NCI-H1694 (cell line): ENCODE measurements at regions not wholly inside any gene's neighbourhood (a gene's known extent, or its start where the extent isn't known, plus 50 kb on each side); places are given as distances from the start of the nearest gene placed in this dataset.

Experiments
- DNase-seq: peaks from one replicate; lab custom pipeline; 2025; lab: John Stamatoyannopoulos, UW

DNA sequence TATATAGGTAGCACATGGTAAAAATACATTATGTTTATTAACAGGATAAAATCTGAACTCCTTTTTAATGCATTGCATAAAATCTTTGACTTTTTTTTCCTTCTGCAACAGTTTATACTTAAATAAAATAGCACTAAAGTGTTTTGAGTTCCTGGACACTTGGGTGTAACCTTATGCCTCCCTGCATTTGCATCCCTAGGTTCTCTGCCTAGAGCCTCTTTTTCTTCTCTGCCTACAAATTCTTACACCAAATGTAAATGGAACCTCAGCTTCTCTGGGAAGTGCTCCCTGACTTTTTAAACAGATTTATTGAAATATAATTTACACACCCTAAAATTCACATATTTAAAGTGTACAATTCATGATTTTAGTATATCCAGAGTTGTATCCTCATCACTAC is 1017.6 kb downstream of the CNTNAP5 start:
- DNase-seq, result no peak

DNA sequence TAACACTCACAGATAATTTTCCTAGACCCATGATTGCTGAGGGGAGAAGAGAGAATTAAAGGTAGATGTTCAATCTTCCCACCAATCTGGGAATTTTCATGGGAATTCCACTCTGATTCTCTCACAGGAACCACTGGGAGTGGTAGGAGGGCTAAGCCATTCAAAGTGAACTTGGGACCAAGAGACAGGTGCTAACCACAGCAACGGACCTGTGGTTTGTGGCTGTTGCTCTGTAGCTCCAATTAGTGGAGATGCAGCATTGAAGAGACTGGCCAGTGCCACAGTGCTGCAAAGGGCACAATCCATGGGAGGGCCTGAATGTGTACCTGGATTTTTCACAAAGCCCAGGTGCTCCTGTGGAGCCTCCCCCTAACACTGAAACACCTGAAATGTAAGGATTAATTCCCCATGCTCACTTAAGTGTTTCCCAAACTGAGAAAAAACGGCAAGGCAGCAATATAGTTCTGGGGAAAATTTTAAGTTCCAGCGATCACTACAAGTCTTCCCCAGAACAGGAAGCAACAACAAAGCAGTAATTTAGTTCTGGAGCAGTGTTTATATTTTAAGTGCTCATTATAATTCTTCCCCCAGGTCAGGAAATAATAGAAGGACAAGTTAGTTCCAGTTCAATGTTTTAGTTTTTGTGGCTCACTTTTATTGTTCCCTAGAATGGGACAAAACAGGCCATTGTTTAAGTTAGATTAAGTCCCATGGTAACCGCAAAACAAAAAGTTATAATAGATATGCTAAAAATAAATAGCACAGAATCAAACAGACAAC is 1045.8 kb downstream of the CNTNAP5 start:
- DNase-seq, result no peak

DNA sequence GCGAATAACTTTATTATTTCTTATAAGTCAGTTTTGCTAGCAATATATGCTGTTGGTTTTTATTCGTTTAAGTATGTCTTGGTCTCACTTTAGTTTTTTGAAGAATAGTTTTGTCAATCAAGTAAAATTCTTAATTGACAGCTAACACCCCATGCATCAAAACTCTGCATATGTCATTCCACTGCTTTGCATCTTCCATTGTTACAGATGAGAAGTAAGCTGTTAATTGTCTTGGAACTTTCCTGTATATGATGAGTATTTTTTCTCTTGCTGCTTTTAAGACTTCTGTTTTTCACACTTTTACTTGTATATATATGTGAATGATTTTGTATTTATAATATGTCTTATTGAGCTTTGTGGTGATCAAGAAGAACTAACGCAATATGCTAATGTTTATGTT is 1048.4 kb downstream of the CNTNAP5 start:
- no peak for DNase-seq

DNA sequence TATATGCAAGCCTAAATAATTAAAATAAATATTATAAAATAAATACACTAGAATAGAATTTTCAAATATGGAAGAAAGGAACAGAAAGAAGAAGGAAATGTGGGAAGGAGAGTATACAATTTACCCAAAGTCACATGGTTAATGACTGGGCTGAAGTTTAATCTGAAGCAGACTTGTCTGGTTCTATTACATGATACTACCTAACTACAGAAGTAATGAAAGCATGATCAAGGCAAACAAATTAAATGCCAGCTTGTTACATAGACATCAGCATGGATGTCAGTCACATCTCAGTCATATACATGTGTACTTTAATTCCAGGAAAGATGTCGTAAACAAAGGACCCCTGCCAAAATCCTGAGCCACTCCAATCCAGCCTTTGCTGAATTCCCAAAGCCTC is 1060.8 kb downstream of the CNTNAP5 start:
- DNase-seq, result no peak

DNA sequence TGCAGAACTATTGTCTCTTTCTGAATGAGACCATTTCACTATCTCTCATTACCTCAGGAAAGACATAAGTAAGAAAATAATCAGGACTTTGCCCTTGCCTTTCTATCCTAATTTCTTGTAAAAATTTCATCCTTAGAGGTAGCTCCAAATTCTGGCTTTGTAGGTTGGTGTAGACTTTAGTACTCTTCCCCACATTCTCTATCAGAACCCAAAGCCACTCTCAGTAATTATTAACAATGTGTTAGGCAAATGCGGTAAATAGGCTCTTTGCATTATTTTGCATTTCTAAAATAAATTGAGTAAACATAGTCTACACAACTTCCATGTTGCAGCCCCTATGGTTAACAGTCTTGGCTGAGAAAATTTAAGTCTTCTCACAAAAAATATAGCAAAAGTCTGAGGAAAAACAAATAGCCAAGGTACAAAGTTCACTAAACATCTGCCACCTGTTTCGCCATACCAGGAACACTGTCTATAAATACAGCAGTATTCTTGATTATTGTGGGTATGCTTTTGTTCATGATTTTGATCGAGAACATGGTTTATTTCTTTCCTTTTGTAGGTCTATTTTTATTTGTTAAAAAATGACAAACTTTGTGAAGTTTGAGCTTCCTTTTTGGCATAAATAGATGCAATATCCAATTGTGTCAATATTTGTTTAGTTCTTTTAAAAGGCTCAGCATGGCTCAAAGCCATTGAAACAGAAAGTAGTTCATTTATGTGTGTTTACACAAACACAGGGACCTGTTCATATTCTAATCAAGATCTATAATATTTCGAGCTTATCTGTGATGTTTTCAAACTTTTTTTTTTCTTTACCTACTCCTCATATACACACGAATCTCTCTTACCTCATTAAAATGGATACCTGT is 1061.5 kb downstream of the CNTNAP5 start:
- DNase-seq, result no peak

DNA sequence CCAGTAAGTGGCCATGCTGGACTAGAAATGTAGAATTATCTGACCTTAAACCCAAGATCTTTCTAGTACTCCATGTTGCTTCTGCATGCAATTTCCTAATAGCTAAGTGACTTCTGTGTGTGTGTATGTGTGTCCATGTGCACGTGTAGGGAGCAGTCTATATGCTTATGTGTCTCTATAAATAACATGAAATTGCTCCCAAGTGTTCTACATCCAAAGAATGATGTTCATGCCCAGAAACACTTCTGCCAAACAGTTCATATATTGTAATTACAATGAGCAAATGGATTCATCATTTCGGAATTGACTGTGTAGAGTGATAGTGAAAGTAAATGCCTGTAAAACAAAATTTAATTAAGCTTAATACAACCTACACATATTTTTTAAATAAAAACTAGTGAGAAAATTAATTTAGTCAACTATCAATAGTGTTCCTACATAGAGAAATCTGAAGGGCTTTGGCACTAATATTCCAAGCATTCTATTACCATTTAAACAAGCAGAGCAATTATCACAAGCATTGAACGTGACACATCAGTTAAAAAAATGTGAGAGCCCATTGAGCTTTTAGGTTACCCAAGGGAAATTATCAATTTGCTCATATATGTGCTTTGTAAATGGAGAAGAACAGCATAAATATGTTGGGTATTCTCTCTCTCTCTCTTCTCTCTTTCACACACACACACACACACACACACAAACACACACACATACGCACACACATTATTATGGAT is 1067.4 kb downstream of the CNTNAP5 start:
- DNase-seq, result no peak

DNA sequence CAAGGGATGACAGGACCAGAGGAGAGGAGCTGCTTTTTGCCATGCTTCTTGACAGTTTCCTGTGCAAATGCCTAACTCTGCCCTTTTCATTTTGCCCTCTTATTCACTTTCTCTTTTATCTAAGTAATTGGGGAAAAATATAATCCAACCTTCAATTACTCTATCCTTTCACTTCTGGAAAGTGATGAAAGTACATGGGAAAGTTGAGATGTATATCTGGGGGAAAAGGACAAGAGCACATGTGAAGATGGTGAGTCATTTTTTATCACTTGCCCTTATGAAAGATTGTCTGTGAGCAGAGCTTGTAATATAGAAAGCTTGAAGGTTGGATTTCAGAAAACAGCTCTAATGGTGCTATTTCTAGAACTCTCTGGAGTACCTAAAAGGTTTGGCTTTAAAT is 1070.7 kb downstream of the CNTNAP5 start:
- no peak for DNase-seq

DNA sequence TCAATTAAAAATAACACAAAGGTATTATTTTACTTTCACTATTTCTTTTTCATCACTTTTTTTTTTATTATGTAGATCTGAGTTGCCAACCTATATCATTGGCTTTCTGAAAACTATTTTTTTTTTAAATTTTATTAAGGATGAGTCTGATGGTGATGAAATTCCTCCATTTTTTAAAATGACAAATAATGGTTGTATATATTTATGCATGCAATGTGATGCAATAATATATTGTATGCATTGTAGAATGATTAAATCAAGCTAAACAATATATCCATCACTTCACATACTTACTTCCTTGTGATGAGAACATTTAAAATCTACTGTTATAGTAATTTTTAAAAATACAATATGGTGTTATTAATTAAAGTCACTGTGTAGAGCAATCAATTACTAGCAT is 1081.6 kb downstream of the CNTNAP5 start:
- no peak for DNase-seq

DNA sequence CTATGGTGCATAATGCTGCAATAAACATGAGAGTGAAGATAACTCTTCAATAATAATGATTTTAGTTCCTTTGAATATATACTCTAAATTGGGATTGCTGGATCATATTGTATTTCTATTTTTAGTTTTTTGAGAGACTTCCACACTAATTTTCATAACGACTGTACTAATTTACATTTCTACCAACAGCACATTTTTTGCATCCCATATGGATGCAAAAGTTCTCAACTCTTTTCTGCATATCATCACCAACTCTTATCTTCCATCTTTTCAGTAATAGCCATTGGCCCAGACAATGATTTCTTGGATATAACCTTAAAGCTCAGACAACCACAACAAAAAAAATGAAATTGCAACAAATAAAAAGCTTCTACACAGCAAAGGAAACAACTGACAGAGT is 1082.4 kb downstream of the CNTNAP5 start:
- no peak for DNase-seq

DNA sequence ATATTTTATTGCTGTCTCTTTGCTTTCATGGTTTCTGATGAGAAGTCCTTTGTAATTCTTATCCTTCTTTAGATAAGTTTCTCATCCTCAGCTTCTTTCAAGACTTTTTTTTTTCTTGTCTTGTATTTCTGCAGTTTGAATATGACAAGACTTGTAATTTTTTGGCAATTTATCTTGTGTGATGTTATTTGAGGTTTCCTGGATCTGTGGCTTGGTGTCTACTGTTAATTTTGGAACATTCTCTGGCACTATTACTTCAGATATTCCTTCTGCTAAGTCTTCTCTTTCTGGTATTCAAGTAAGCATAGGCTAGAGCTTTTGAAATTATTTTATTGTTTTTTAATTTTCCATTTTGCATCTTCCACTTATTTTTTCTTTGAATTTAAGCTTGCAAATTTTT is 1083.2 kb downstream of the CNTNAP5 start:
- DNase-seq, result no peak

DNA sequence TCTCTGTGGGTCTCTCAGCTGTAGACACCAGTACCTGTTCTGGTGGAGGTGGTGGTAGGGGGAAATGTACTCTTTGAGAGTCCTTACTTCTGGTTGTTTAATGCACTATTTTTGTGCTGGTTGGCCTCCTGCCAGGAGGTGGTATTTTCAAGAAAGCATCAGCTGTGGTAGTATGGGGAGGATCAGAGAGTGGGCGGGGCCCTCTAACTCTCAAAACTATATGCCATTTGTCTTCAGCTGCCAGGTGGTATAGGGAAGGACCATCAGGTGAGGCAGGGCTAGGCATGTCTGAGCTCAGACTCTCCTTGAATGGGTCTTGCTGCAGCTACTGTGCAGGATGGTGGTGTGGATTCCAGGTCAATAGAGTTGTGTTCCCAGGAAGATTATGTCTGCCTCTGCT is 1100.8 kb downstream of the CNTNAP5 start:
- no peak for DNase-seq

DNA sequence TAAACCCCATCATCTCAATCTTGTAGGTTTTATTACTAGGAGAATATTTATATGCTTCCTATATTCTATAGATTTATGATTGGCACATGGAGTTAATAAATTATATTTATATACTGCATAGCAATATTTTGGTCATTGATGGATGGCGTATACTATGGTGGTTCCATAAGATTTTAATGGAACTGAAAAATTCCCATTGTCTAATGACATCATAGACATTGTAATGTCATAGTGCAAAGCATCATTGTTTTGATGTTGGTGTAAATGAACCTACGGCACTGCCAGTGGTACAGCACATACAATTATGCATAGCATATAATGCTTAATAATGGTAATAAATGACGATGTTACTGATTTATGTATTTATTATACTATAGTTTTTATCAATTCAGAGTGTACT is 1135.9 kb downstream of the CNTNAP5 start:
- no peak for DNase-seq

DNA sequence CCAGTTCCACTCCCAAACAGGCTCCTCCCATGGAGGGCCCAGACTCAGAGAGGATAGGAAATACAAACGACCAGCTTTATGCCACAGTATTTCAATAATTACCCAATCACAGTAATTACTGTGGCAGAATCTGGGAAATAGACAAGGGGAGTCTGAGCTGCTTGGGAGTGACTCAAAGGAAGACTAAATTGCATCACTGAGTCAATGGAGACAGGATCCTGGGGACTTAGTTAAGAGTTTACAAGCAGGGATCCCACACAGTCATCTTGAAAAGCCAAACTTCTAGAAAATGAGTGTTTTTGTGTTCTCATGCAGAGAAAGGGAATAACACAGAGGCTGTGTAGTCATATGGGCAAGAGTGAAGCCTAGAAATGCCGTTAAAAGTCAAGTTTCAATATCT is 1142.1 kb downstream of the CNTNAP5 start:
- no peak for DNase-seq

DNA sequence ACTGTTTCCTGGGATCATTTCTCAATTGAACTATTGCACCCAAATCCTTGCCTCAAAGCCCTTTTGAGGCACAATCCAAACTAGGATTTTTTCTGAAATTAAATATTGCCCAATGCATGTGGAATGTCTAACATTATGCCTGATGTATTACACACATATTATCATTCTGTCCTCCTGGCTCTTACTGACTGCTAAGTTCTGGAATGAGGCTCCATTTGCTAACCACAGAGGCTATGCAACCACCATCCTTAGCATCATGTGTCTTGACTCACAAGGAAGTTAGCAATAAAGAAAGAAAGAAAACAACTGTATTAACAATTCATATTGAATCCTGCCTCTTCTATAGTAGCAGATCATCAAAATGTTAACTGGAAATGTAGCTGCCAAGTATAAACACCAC is 1142.7 kb downstream of the CNTNAP5 start:
- no peak for DNase-seq

DNA sequence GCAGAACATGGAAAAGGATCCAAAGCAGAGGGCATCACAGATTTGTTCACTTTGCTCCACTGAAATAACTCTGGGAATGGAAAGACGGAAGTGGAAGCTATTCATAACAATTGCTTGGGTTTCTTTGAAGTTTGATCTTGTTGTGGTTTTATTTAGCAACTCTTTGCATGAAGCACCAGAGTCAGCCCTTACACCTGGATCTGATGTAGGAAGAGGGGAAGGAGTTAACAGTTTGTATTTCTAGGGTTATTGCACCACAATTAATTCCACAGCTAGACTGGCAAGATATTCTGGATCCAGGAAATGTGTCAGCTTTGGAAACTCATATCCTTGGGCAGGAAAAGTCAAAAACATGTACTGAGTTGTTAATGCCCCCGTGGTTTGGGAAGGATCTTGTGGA is 1143.4 kb downstream of the CNTNAP5 start:
- DNase-seq, result no peak

DNA sequence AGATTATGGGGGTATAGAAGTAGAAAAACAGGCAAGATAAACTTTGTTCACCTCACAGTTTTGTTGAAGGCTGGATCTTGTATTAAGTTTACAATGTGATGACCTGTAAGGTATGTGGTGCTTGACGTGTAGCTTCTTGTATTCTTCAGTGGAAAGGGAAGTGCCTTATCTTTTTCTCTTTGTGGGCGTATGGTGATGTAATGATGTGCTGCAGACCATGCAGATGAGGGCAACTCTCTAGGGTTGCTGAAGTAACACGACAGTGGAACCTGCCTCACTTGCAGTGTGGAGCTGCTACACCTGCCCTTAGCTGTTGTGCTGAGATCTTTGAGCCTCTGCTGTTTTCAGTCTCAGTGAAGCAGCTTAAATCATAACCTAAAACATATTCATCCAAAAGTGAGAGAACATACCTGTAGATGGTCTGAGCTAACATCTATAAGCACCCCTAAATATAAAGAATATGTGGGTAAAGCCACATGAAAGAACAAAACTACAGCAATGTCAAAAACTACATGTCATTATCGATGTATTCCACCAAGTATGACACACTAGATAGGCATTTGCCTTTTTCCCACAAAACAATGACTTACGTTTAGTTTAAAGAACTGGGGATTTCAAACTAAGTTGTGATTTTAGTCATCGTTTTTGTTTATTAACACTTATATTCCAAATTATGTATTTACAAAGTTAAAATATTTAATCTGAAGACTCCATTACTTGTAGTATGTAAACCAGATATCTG is 1144.1 kb downstream of the CNTNAP5 start:
- DNase-seq, result no peak

DNA sequence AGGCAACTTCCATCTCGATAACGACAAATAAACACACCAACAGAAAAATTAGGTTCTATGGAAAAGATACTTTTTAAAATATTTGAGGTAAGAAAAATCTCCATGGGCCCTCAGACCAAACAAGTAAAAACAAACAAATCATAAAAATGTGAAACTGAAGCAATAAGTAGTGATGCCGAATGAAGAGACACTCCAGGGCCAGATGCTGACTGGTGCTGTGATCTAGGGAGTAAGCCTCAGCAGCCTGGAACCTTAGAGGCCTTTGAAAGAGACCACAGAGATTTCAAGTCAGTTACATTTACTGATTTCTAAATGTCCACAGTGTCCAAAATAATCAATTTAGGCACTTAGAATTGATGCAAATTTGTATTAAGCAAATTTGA is 1144.7 kb downstream of the CNTNAP5 start:
- DNase-seq, result no peak

DNA sequence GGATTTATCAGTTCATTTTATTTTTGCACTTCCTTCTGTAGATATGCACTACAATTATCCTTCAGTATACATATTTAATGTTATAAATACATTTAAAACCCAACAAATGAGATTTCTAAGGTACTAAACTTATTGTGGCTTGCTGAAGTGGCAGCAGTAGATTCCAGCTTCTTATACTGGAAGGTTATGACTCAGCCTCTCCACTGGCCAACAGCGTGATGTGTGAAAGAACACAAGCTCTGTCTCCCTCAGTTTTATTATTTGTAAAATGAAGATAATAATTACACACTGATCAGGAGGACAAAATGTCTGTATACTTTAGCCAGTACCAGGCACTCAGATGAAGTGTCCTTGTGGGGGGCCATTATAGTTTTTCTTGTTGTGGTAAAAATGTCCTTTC is 1147.1 kb downstream of the CNTNAP5 start:
- DNase-seq, result no peak

DNA sequence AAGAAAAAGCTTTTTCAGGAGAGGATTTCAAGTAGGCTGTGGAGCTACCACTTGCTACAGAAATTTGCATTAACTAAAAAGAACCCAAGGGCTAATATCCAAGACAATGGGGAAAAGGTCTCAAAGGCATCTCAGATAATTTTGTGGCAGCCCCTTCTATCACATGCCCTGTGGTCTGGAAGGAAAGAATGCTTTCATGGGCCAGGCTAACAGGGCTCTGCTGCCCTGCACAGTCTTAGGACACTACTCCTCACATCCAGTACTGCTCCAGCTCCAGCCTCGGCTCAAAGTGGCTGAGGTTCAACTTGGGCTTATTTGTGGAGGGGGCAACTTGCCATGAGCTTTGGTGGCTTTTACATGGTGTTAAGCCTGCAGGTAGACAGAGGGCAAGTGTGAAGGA is 1150.3 kb downstream of the CNTNAP5 start:
- no peak for DNase-seq

DNA sequence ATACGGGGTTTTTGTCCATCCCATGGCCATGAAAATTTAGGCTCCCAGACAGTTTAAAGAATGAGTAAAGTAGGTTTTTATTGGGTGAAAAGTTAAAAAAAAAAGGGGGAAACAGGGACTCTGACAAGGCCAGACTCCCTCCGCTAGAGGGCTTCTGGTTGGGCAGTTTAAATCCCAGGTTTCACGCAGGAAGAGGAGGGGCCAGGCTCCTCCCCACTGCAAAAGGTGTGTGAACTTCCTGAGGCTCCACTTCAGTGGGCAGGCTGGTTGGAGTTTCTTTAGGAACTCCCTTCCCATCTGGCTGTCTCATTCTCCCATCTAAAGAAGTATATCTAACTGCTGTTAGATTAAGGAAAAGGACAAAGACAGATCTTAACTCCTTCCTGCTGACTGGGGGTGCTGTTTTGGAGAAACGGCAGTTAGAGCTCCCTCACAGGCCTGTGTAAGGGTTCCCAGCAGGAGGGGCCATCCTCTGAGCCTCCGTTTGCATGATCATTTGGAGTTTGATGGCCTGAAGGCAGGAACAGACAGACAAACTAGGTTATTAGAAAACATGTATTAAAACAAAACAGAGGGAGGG is 1160.7 kb downstream of the CNTNAP5 start:
- DNase-seq, result no peak

DNA sequence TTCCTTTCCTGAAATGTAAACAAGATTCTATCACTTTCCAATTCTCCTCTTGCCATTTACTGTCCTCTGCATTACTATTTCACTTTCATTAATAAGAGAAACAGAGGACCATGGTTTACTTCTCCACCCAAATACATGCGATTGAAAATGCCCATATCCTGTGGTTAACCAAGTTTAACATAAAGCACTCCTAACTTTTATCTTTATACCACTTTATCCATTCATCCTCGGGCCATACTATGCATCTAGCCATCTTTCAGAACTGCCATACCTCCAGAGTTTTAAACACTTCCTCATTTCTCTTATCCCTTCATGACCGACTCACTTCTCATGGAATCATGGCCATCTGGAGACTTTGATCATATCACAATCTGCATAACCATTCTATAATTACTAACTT is 1182.3 kb downstream of the CNTNAP5 start:
- DNase-seq, result no peak

DNA sequence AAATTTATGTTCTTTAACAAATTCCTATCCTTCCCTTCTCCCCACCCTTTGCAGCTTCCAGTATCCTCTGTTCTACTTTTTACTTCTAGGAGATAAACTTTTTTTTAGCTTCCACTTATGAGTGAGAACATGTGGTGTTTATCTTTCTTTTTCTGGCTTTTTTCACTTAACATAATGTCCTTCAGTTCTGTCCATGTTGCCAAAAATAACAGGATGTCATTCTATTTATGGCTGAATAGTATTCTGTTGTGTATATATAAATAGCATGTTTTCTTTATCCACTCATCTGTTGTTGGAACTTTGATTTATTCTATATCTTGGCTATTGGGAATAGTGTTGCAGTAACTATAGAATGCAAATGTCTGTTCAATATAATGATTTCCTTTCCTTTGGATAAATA is 1191.2 kb downstream of the CNTNAP5 start:
- no peak for DNase-seq
